Stimulated activated CD8-positive, alpha-beta memory T cell treated with anti-CD3 and anti-CD28 coated beads, Interleukin-4, amount 100 ng/mL, for 4 hours (primary cell): ENCODE measurements at regions not wholly inside any gene's neighbourhood (a gene's known extent, or its start where the extent isn't known, plus 50 kb on each side); places are given as distances from the start of the nearest gene placed in this dataset.
"Not testable (repeated sequence)": the region's sequence is repeated elsewhere in the genome, so short reads cannot be mapped to it uniquely, and the experiment has no call there.

Source experiments
- DNase-seq, 2 donors: peaks; one replicate each; pipeline ENCODE4 v3.0.0-alpha.2; 2020; ENCODE audit warnings: low read depth in 2 of 2, low spot score in 1 of 2

- DNase-seq = no peak
Observed at GRCh38 chr3:110579840-110580550, 491.6 kb upstream of the NECTIN3 start.

GRCh38 chr3:110583373-110583935 is 488.2 kb upstream of the NECTIN3 start:
- DNase-seq = no peak

GRCh38 chr3:110588906-110589305 is 482.7 kb upstream of the NECTIN3 start:
- no peak for DNase-seq

GRCh38 chr3:110589341-110589740 is 482.3 kb upstream of the NECTIN3 start:
- no peak for DNase-seq

- no peak for DNase-seq
Observed at GRCh38 chr3:110593749-110594148, 477.9 kb upstream of the NECTIN3 start.

GRCh38 chr3:110598847-110599490 is 472.6 kb upstream of the NECTIN3 start:
- no peak for DNase-seq

- no peak for DNase-seq
Observed at GRCh38 chr3:110608566-110608965, 463.1 kb upstream of the NECTIN3 start.

GRCh38 chr3:110612045-110612444 is 459.6 kb upstream of the NECTIN3 start:
- DNase-seq = no peak

GRCh38 chr3:110614186-110614585 is 457.4 kb upstream of the NECTIN3 start:
- no peak for DNase-seq

- DNase-seq = no peak
Observed at GRCh38 chr3:110615454-110615853, 456.2 kb upstream of the NECTIN3 start.

GRCh38 chr3:110618512-110619226 is 452.9 kb upstream of the NECTIN3 start:
- DNase-seq = no peak

GRCh38 chr3:110620118-110620517 is 451.5 kb upstream of the NECTIN3 start:
- DNase-seq = no peak

- DNase-seq = no peak
Observed at GRCh38 chr3:110623571-110623970, 448.0 kb upstream of the NECTIN3 start.

- no peak for DNase-seq
Observed at GRCh38 chr3:110624576-110624975, 447.0 kb upstream of the NECTIN3 start.

GRCh38 chr3:110625201-110625747 is 446.3 kb upstream of the NECTIN3 start:
- no peak for DNase-seq

- not testable (repeated sequence) for DNase-seq
Observed at GRCh38 chr3:110626652-110627111, 444.9 kb upstream of the NECTIN3 start.

- DNase-seq = no peak
Observed at GRCh38 chr3:110628650-110629301, 442.8 kb upstream of the NECTIN3 start.

- DNase-seq = no peak
Observed at GRCh38 chr3:110629917-110630316, 441.7 kb upstream of the NECTIN3 start.

GRCh38 chr3:110644203-110644602 is 427.4 kb upstream of the NECTIN3 start:
- no peak for DNase-seq

- no peak for DNase-seq
Observed at GRCh38 chr3:110646055-110646454, 425.6 kb upstream of the NECTIN3 start.

- no peak for DNase-seq
Observed at GRCh38 chr3:110646496-110646895, 425.1 kb upstream of the NECTIN3 start.
